ENCODE measurements at regions not wholly inside any gene's neighbourhood (a gene's known extent, or its start where the extent isn't known, plus 50 kb on each side); places are given as distances from the start of the nearest gene placed in this dataset.
"Not testable (repeated sequence)": the region's sequence is repeated elsewhere in the genome, so short reads cannot be mapped to it uniquely, and the experiment has no call there.

DNA sequence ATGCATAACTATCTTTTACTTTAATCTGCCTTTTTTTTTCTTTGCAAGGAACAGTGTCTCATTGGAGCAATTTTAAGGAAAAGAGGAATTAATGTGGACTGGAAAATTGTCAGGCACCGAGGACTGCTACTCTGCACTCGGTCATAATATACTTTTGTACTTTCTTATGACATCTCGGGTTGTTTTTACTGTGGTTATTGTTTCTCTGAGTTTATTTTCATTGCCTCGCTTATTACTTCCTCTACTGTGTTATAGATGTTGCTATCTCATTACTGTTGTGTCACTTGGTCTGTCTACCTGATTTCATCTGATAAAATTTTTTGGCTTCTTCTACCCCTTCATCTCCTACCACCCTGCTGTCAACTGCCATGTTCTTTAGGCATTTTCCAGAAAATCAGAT, 213.5 kb upstream of the POU1F1 start (continued):
- TF ChIP-seq, protein P1, sequence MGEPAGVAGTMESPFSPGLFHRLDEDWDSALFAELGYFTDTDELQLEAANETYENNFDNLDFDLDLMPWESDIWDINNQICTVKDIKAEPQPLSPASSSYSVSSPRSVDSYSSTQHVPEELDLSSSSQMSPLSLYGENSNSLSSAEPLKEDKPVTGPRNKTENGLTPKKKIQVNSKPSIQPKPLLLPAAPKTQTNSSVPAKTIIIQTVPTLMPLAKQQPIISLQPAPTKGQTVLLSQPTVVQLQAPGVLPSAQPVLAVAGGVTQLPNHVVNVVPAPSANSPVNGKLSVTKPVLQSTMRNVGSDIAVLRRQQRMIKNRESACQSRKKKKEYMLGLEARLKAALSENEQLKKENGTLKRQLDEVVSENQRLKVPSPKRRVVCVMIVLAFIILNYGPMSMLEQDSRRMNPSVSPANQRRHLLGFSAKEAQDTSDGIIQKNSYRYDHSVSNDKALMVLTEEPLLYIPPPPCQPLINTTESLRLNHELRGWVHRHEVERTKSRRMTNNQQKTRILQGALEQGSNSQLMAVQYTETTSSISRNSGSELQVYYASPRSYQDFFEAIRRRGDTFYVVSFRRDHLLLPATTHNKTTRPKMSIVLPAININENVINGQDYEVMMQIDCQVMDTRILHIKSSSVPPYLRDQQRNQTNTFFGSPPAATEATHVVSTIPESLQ (CRISPR knock-in tag; IDR thresholded peaks at IDR 0.05) = no peak

DNA sequence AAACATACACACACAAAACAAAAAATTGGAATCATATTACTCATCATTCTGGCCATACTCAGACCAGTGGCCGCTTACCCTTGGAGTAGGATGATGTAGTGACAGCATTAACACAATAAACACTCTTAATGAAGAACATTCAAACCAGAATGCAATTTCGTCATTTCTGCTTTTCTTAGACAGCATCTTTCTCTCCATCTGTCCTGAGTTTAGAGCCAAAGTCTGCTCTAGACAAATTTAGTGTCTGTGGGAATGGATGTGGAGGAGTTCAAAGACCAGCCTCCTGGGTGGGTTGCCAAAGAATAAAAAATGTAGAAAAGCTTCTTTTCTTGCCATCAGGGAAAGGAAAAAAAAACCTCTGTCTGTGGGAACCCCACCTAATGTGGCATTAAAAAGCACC, 212.4 kb upstream of the POU1F1 start:
- POLR2A ChIA-PET = no interaction called here
- H3K4me3 Mint-ChIP-seq = no peak overlapping the region
- ATAC-seq (no peak), DNase-seq (ENCODE audit: low spot score) (no peak)
- TF ChIP-seq, protein P2, sequence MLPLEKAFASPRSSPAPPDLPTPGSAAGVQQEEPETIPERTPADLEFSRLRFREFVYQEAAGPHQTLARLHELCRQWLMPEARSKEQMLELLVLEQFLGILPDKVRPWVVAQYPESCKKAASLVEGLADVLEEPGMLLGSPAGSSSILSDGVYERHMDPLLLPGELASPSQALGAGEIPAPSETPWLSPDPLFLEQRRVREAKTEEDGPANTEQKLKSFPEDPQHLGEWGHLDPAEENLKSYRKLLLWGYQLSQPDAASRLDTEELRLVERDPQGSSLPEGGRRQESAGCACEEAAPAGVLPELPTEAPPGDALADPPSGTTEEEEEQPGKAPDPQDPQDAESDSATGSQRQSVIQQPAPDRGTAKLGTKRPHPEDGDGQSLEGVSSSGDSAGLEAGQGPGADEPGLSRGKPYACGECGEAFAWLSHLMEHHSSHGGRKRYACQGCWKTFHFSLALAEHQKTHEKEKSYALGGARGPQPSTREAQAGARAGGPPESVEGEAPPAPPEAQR (CRISPR knock-in tag; IDR thresholded peaks at IDR 0.05) = no peak
- no peak for TF ChIP-seq ZNF138 (CRISPR knock-in tag; conservative IDR thresholded peaks at IDR 0.05)
- CTCF ChIA-PET = no interaction called here
- H3K9me3 Mint-ChIP-seq = no peaks in the 10 kb centered on the region
- no peaks in the 10 kb centered on the region for H3K36me3 Mint-ChIP-seq
- no peak overlapping the region for H3K27ac Mint-ChIP-seq
- no peaks in the 10 kb centered on the region for H3K4me1 Mint-ChIP-seq
- H3K27me3 Mint-ChIP-seq (ENCODE audit: low read depth) = no peaks in the 10 kb centered on the region

DNA sequence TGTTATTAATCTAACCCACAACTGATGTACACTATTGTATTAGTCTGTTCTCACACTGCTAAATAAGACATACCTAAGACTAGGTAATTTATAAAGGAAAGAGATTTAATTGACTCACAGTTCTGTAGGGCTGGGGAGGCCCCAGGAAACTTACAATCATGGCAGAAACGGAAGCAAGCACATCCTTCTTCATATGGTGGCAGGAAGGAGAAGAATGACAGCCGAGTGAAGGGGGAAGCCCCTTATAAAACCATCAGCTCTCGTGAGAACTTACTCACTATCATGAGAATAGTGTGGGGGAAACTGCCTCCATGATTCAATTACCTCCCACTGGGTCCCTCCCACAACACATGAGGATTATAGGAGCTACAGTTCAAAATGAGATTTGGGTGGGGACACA, 210.3 kb upstream of the POU1F1 start:
- H3K9me3 Mint-ChIP-seq; H3K4me3 Mint-ChIP-seq; H3K36me3 Mint-ChIP-seq; ATAC-seq; H3K27ac Mint-ChIP-seq; H3K27me3 Mint-ChIP-seq (ENCODE audit: low read depth); CTCF ChIA-PET; POLR2A ChIA-PET; H3K4me1 Mint-ChIP-seq; DNase-seq (ENCODE audit: low spot score): not testable (repeated sequence)

DNA sequence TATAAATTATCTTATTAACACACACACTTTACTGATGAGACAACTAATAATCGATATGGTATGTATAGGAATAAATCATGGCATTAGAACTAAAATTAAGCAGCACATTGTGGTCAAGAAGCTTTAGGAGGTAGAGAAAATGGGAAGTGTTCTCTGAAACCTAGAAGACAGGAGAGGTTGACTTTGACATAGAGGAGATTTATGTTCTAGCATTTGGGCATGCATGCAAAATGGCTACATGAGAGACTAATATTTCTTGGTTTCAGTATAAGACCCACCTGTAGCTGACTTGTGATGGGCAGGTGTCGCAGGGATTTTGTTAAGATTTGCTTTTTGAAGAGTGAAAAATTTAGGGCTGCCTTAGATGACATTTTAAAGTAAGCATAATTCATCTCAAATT, 209.7 kb upstream of the POU1F1 start:
- H3K27me3 Mint-ChIP-seq (ENCODE audit: low read depth) = no peaks in the 10 kb centered on the region
- POLR2A ChIA-PET = no interaction called here
- H3K36me3 Mint-ChIP-seq = no peaks in the 10 kb centered on the region
- H3K4me1 Mint-ChIP-seq = no peaks in the 10 kb centered on the region
- no peaks in the 10 kb centered on the region for H3K9me3 Mint-ChIP-seq
- TF ChIP-seq, protein P2 (CRISPR knock-in tag; IDR thresholded peaks at IDR 0.05) = no peak
- TF ChIP-seq, protein P3, sequence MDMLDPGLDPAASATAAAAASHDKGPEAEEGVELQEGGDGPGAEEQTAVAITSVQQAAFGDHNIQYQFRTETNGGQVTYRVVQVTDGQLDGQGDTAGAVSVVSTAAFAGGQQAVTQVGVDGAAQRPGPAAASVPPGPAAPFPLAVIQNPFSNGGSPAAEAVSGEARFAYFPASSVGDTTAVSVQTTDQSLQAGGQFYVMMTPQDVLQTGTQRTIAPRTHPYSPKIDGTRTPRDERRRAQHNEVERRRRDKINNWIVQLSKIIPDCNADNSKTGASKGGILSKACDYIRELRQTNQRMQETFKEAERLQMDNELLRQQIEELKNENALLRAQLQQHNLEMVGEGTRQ (CRISPR knock-in tag; IDR thresholded peaks at IDR 0.05) = no peak
- CTCF ChIA-PET = no interaction called here
- no peak overlapping the region for H3K4me3 Mint-ChIP-seq
- H3K27ac Mint-ChIP-seq = no peak overlapping the region
- ATAC-seq (no peak), DNase-seq (ENCODE audit: low spot score) (no peak)

DNA sequence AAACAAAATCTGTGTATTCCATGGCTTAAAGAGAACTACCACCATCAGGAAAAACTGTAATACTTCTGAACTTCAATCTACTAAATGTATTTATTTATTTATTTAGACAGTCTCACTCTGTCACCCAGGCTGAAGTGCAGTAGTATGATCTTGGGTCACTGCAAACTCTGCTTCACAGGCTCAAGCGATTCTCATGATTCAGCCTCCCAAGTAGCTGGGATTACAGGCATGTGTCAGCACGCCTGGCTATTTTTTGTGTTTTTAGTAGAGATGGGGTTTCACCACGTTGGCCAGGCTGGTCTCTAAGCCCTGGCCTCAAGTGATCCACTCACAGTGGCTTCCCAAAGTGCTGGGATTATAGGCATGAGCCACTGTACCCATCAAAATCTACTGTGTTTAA, 202.3 kb upstream of the POU1F1 start:
- ATAC-seq (no peak), DNase-seq (ENCODE audit: low spot score) (no peak)
- no peaks in the 10 kb centered on the region for H3K4me1 Mint-ChIP-seq
- CTCF ChIA-PET = no interaction called here
- POLR2A ChIA-PET = no interaction called here
- H3K27me3 Mint-ChIP-seq (ENCODE audit: low read depth) = no peaks in the 10 kb centered on the region; the same call in 1 of the 2 replicates
- H3K27ac Mint-ChIP-seq = no peak overlapping the region
- peaks cover 9% of the 10 kb centered on the region for H3K36me3 Mint-ChIP-seq
- no peak overlapping the region for H3K4me3 Mint-ChIP-seq
- H3K9me3 Mint-ChIP-seq = peaks cover 25% of the 10 kb centered on the region
- TF ChIP-seq NR3C1 (CRISPR knock-in tag; conservative IDR thresholded peaks at IDR 0.05; ENCODE audit: low read depth) (no peak), TEAD1 (CRISPR knock-in tag; IDR thresholded peaks at IDR 0.05) (no peak)
- TF ChIP-seq, protein P4, sequence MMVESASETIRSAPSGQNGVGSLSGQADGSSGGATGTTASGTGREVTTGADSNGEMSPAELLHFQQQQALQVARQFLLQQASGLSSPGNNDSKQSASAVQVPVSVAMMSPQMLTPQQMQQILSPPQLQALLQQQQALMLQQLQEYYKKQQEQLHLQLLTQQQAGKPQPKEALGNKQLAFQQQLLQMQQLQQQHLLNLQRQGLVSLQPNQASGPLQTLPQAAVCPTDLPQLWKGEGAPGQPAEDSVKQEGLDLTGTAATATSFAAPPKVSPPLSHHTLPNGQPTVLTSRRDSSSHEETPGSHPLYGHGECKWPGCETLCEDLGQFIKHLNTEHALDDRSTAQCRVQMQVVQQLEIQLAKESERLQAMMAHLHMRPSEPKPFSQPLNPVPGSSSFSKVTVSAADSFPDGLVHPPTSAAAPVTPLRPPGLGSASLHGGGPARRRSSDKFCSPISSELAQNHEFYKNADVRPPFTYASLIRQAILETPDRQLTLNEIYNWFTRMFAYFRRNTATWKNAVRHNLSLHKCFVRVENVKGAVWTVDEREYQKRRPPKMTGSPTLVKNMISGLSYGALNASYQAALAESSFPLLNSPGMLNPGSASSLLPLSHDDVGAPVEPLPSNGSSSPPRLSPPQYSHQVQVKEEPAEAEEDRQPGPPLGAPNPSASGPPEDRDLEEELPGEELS (CRISPR knock-in tag; IDR thresholded peaks at IDR 0.05) = no peak
